ENCODE measurements at regions not wholly inside any gene's neighbourhood (a gene's known extent, or its start where the extent isn't known, plus 50 kb on each side); places are given as distances from the start of the nearest gene placed in this dataset.
"Not testable (repeated sequence)": the region's sequence is repeated elsewhere in the genome, so short reads cannot be mapped to it uniquely, and the experiment has no call there.

DNA sequence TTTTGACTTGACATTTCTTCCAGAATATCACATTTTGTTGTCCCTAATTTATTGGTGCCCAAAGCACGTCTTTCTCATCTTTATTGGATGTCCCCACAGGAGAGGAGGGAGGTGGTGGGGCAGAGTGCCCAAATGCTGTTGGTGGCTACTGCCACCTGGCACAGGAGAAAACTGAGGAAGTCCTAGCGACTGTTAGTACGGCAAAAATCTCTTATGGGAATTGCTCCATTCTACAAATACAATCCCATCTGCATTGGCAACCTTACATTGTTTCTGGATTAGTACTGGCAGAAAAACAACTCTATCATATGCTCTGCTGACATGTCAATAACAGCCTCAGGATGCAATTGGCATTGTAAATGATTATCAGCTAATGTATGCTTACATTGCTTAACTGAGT lies 235.4 kb upstream of the IRAK1BP1 start:
- no peak for TF ChIP-seq CTCF (IDR thresholded peaks at IDR 0.05; ENCODE audit: insufficient read depth, low read length, missing control alignments)
- ChIA-PET POLR2A (no interaction called here), CTCF (no interaction called here)
- no peak for DNase-seq (ENCODE audit: low read depth, low spot score)
- no peak overlapping the region for H3K4me3 ChIP-seq (ENCODE audit: low read depth, low read length)

DNA sequence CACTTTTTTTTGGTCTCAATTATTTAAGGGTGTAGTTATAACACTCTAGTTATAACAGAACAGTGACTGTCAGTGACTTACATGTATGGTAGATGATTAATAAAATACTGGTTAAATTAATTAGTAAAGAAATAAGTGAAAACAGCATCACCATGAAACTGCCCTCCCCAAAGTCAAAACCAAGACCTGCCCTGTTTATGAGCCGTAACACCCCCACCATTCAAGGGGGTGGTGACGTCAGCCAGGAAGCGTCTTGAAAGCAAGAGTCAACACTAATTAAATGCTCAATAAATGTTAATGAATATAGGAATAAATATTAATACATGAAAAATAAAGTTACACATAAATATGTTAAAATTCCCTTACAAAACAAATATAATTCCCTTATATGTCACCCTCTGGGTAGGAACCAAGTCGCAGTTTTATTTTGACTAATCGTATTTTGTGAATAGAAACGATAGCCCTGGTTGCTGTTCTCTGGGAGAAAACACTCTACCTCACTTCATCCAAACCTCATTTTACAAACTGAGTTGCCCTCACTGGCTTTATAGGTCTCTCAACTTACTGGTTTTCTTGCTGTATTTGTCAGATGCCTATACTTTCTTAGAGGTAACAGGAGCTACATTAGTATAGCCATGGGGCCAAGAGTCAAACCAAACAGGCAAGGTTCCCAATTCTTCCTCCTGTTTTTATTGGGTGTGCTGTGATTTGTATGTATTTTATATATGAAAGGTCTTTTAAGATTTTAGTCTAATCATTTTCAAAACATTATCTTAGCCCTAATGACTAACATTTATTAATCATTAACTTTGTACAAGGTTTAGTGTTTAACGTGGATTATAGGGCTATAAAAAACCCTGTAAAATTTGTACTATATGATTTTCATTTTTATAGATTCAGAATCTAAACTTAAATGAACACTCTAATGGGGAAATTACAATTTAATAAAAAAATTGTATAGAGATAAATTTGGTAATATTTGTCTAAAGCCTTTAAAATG lies 227.9 kb upstream of the IRAK1BP1 start:
- DNase-seq (ENCODE audit: low read depth, low spot score): no peak
- no peak overlapping the region for H3K4me3 ChIP-seq (ENCODE audit: low read depth, low read length)
- CTCF ChIA-PET: no interaction called here
- TF ChIP-seq CTCF (IDR thresholded peaks at IDR 0.05; ENCODE audit: insufficient read depth, low read length, missing control alignments): no peak
- POLR2A ChIA-PET: no interaction called here

- CTCF ChIA-PET; DNase-seq (ENCODE audit: low read depth, low spot score); H3K4me3 ChIP-seq (ENCODE audit: low read depth, low read length); POLR2A ChIA-PET: not testable (repeated sequence)
These were observed 223.4 kb upstream of the IRAK1BP1 start for GRCh38 chr6:78643976-78644375.

DNA sequence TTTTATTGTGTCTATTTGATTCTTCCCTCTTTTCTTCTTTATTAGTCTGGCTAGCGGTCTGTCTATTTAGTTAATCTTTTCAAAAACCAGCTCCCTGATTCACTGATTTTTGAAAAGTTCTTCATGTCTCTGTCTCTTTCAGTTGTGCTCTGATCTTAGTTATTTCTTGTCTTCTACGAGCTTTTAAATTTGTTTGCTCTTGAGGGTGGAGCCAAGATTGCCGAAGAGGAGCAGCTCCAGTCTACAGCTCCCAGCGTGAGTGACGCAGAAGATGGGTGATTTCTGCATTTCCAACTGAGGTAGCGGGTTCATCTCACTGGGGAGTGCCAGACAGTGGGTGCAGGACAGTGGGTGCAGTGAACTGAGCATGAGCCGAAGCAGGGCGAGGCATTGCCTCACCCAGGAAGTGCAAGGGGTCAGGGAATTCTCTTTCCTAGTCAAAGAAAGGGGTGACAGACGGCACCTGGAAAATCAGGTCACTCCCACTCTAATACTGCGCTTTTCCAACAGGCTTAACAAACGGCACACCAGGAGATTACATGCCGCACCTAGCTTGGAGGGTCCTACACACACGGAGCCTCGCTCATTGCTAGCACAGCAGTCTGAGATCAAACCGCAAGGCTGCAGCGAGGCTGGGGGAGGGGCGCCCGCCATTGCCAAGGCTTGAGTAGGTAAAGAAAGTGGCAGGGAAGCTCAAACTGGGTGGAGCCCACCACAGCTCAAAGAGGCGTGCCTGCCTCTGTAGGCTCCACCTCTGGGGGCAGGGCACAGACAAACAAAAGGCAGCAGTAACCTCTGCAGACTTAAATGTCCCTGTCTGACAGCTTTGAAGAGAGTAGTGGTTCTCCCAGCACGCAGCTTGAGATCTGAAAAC lies 220.6 kb upstream of the IRAK1BP1 start:
- CTCF ChIA-PET: not testable (repeated sequence)

DNA sequence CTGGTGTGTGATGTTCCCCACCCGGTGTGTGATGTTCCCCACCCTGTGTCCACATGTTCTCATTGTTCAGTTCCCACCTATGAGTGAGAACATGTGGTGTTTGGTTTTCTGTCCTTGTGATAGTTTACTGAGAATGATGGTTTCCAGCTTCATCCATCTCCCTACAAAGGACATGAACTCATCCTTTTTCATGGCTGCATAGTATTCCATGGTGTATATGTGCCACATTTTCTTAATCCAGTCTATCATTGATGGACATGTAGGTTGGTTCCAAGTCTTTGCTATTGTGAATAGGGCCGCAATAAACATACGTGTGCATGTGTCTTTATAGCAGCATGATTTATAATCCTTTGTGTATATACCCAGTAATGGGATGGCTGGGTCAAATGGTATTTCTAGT lies 201.5 kb upstream of the IRAK1BP1 start:
- H3K4me3 ChIP-seq (ENCODE audit: low read depth, low read length); CTCF ChIA-PET; DNase-seq (ENCODE audit: low read depth, low spot score); POLR2A ChIA-PET: not testable (repeated sequence)

More for the DNA sequence above, 220.6 kb upstream of the IRAK1BP1 start:
- POLR2A ChIA-PET; H3K4me3 ChIP-seq (ENCODE audit: low read depth, low read length); DNase-seq (ENCODE audit: low read depth, low spot score): not testable (repeated sequence)

GRCh38 chr6:78666764-78667163 lies 200.6 kb upstream of the IRAK1BP1 start:
- CTCF ChIA-PET: no interaction called here
- DNase-seq (ENCODE audit: low read depth, low spot score): no peak
- H3K4me3 ChIP-seq (ENCODE audit: low read depth, low read length): no peak overlapping the region
- POLR2A ChIA-PET: no interaction called here
- TF ChIP-seq CTCF (IDR thresholded peaks at IDR 0.05; ENCODE audit: insufficient read depth, low read length, missing control alignments): no peak

GRCh38 chr6:78670156-78670555 lies 197.2 kb upstream of the IRAK1BP1 start:
- ChIA-PET CTCF (no interaction called here), POLR2A (no interaction called here)
- TF ChIP-seq CTCF (IDR thresholded peaks at IDR 0.05; ENCODE audit: insufficient read depth, low read length, missing control alignments): no peak
- H3K4me3 ChIP-seq (ENCODE audit: low read depth, low read length): no peak overlapping the region
- no peak for DNase-seq (ENCODE audit: low read depth, low spot score)

Measured in AG04449 (cell line).